A673 (cell line): ENCODE measurements at regions not wholly inside any gene's neighbourhood (a gene's known extent, or its start where the extent isn't known, plus 50 kb on each side); places are given as distances from the start of the nearest gene placed in this dataset.
"Not testable (repeated sequence)": the region's sequence is repeated elsewhere in the genome, so short reads cannot be mapped to it uniquely, and the experiment has no call there.

Experiments
- BruUV-seq: library from RNA; stranded (reverse); fragments of 400-500 nt; replicated peaks from 2 replicates; lab custom pipeline; 2021; lab: Mats Ljungman, UMichigan
- CTCF ChIA-PET: fragments of 300-600 bp; sonication (Branson Sonifier 250); formaldehyde crosslinking; loops from one replicate; lab custom pipeline; 2022; ENCODE audit warnings: antibody characterized with exemption; lab: Charles Lee
- POLR2A ChIA-PET: fragments of 300-600 bp; sonication (Branson Sonifier 250); formaldehyde crosslinking; loops from one replicate; lab custom pipeline; 2022; ENCODE audit warnings: antibody characterized with exemption; ENCODE audit not compliant: low non-redundant PET; lab: Charles Lee
- DNase-seq: peaks from one replicate; pipeline ENCODE4 v3.0.0-alpha.2; 2015; ENCODE audit warnings: low spot score
- H3K27ac ChIP-seq: fragments of 200-600 bp; sonication (generic); 2 replicates; pipeline ENCODE4 v1.5.1; 2016; ENCODE audit warnings: mixed run types, low read depth, mild to moderate bottlenecking, mixed read lengths, antibody characterized with exemption, low read length; ENCODE audit not compliant: poor library complexity, severe bottlenecking
- H3K27me3 ChIP-seq: fragments of 200-600 bp; sonication (generic); replicated peaks from 2 replicates; pipeline ENCODE4 v1.6.1; 2017; ENCODE audit warnings: mixed run types, low read depth, mild to moderate bottlenecking, mixed read lengths, antibody characterized with exemption, low read length; ENCODE audit not compliant: insufficient read depth, poor library complexity
- H3K36me3 ChIP-seq: fragments of 200-600 bp; sonication (generic); 2 replicates; pipeline ENCODE4 v1.6.1; 2016; ENCODE audit warnings: mixed run types, mild to moderate bottlenecking, mixed read lengths, antibody characterized with exemption, low read length; ENCODE audit not compliant: insufficient read depth, poor library complexity, severe bottlenecking
- H3K4me1 ChIP-seq: fragments of 200-600 bp; sonication (generic); 2 replicates; pipeline ENCODE4 v1.6.1; 2017; ENCODE audit warnings: mixed run types, mild to moderate bottlenecking, mixed read lengths, antibody characterized with exemption, low read length; ENCODE audit not compliant: insufficient read depth, poor library complexity, severe bottlenecking
- H3K4me3 ChIP-seq: fragments of 200-600 bp; sonication (generic); 2 replicates; pipeline ENCODE4 v1.5.1; 2016; ENCODE audit warnings: low read depth, mixed run types, mild to moderate bottlenecking, mixed read lengths, low read length; ENCODE audit not compliant: poor library complexity, severe bottlenecking
- H3K9me3 ChIP-seq: fragments of 200-600 bp; sonication (generic); 2 replicates; pipeline ENCODE4 v1.6.1; 2016; ENCODE audit warnings: mixed run types, low read depth, mild to moderate bottlenecking, mixed read lengths, antibody characterized with exemption, low read length; ENCODE audit not compliant: poor library complexity, severe bottlenecking
- CTCF ChIP-seq: fragments of 300-800, 200-600 bp; sonication (generic); conservative IDR thresholded peaks from 2 replicates; pipeline ENCODE4 v1.5.1; 2017; ENCODE audit warnings: low read depth, mild to moderate bottlenecking, antibody characterized with exemption, low read length, moderate library complexity, mixed read lengths
- EZH2 ChIP-seq: fragments of 200-600 bp; sonication (generic); IDR thresholded peaks from 2 replicates; pipeline ENCODE4 v1.6.1; 2017; ENCODE audit warnings: borderline replicate concordance, low read depth, mild to moderate bottlenecking, mixed read lengths, antibody characterized with exemption, low read length; ENCODE audit not compliant: poor library complexity, severe bottlenecking
- intact Hi-C: fragments of 100-400 bp; cut with micrococcal nuclease; formaldehyde crosslinking; loops from one replicate; pipeline ENCODE4 v1.10.0; 2022; ENCODE audit not compliant: unreplicated experiment

- DNase-seq: no peak
- Histone ChIP-seq H3K4me3 (no peak overlapping the region), H3K4me1 (no peaks in the 10 kb centered on the region), H3K27me3 (no peaks in the 10 kb centered on the region), H3K36me3 (no peaks in the 10 kb centered on the region), H3K27ac (no peak overlapping the region), H3K9me3 (no peaks in the 10 kb centered on the region)
- intact Hi-C loops: no loop called here
- CTCF ChIA-PET: no interaction called here
- no peak for TF ChIP-seq CTCF
- no peak for TF ChIP-seq EZH2
- no TSS peak for BruUV-seq
- POLR2A ChIA-PET: no interaction called here
Measured at GRCh38 chrX:121761845-121762244, 714.4 kb downstream of the GLUD2 start.

DNA sequence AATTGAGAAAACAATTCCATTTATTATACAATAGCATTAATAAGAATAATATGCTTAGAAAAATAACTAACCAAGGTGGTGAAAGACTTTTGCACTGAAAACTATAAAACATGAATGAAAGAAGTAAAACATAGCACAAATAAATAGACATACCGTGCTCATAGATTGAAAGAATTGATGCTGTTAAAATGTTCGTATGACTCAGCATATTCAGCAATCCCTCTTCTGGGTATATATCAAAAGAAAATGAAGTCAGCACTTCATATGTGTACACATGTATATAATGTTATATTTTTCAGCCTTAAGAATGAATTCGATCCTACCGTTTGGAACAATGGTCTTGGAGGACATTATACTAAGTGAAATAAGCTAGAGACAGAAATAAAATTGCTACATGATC lies 716.3 kb downstream of the GLUD2 start:
- H3K9me3 ChIP-seq: no peaks in the 10 kb centered on the region
- H3K27ac ChIP-seq: no peak overlapping the region
- BruUV-seq: no TSS peak
- intact Hi-C loops: no loop called here
- no peaks in the 10 kb centered on the region for H3K4me1 ChIP-seq
- ChIA-PET CTCF (no interaction called here), POLR2A (no interaction called here)
- no peak overlapping the region for H3K4me3 ChIP-seq
- H3K36me3 ChIP-seq: no peaks in the 10 kb centered on the region
- no peak for DNase-seq
- H3K27me3 ChIP-seq: no peaks in the 10 kb centered on the region
- TF ChIP-seq EZH2 (no peak), CTCF (no peak)

- H3K4me3 ChIP-seq, H3K27me3 ChIP-seq, H3K27ac ChIP-seq, H3K9me3 ChIP-seq, DNase-seq, BruUV-seq, H3K36me3 ChIP-seq, POLR2A ChIA-PET, CTCF ChIA-PET, intact Hi-C loops, H3K4me1 ChIP-seq: not testable (repeated sequence)
Measured at GRCh38 chrX:121768210-121768609, 720.8 kb downstream of the GLUD2 start.

GRCh38 chrX:121781991-121782390 lies 734.6 kb downstream of the GLUD2 start:
- ChIA-PET CTCF (no interaction called here), POLR2A (no interaction called here)
- BruUV-seq: no TSS peak
- no peaks in the 10 kb centered on the region for H3K4me1 ChIP-seq
- no peaks in the 10 kb centered on the region for H3K9me3 ChIP-seq
- no peak for DNase-seq
- no peak overlapping the region for H3K27ac ChIP-seq
- no peak overlapping the region for H3K4me3 ChIP-seq
- H3K36me3 ChIP-seq: no peaks in the 10 kb centered on the region
- TF ChIP-seq EZH2: no peak
- no peak for TF ChIP-seq CTCF
- intact Hi-C loops: no loop called here
- H3K27me3 ChIP-seq: no peaks in the 10 kb centered on the region
